ENCODE measurements at regions not wholly inside any gene's neighbourhood (a gene's known extent, or its start where the extent isn't known, plus 50 kb on each side); places are given as distances from the start of the nearest gene placed in this dataset.

DNA sequence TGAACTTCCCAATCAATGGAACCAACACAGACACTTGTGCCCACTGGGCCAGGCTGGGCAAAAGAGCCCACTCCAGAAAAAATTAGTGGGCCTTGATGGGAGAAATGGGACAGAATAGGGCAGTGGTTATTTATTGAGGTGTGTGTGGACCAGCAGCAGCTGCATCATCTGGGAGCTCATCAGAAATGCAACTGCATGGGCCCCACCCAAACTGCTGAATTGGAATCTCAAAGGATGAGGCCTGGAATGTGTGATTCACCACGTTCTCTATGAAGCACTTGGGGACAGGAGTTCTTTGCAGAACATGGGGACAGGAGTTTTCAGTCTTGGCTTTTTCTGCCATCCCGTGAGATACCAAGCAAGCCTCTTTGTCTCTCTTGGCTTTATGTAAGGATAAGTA, 255.6 kb upstream of the PLET1 start:
- TF ChIP-seq POLR2A (IDR thresholded peaks at IDR 0.05) (no peak), CTCF (IDR thresholded peaks at IDR 0.05) (no peak), EP300 (IDR thresholded peaks at IDR 0.05; ENCODE audit: low read depth) (no peak), POLR2AphosphoS5 (IDR thresholded peaks at IDR 0.05) (no peak)
- intact Hi-C loops (cut with DNase I; ENCODE audit: low total_unique reads) (no loop called here), in situ Hi-C loops (cut with MboI; ENCODE audit: low pct_ligation_motif_present in 1 of 4, low pct_unique_long_range_greater_than_20kb in 1 of 4, low sequenced_read_pairs in 3 of 4) (no loop called here)
- no peaks in the 10 kb centered on the region for H3K36me3 ChIP-seq
- no peak overlapping the region for H3K4me3 ChIP-seq
- H3K9me3 ChIP-seq, result no peaks in the 10 kb centered on the region
- H3K4me1 ChIP-seq, result no peaks in the 10 kb centered on the region
- 87 to 88% methylated on average over 2 of the region's 2 CpGs for WGBS, 2 donors (ENCODE audit: low coverage in 1 of 2)
- no peak overlapping the region for H3K27ac ChIP-seq
- H3K27me3 ChIP-seq, result no peaks in the 10 kb centered on the region
- DNase-seq, result no peak

DNA sequence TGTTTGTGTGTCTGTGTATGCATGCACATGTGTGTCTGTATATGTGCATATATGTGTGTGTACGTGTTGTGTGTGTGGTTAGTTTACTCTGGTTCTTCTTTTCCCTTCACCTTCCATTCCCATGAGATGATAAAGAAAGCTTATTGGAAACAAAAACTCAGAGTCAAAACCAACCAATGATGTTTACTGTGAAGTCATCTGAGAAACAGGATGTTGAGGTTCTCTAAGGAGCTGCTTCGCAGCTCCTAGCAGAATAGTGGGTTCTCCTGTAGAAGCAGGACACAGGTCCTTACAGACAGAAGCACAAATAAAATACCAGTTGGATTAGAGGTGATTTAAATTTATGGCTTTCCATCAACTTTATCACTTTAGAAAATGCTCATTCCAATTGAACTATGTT, 256.1 kb upstream of the PLET1 start:
- in situ Hi-C loops (cut with MboI; ENCODE audit: low pct_ligation_motif_present in 1 of 4, low pct_unique_long_range_greater_than_20kb in 1 of 4, low sequenced_read_pairs in 3 of 4) (no loop called here), intact Hi-C loops (cut with DNase I; ENCODE audit: low total_unique reads) (no loop called here)
- H3K27me3 ChIP-seq, result no peaks in the 10 kb centered on the region
- H3K4me1 ChIP-seq, result no peaks in the 10 kb centered on the region
- H3K36me3 ChIP-seq, result no peaks in the 10 kb centered on the region
- no peak for DNase-seq
- H3K27ac ChIP-seq, result no peak overlapping the region
- WGBS, 2 donors (ENCODE audit: low coverage in 1 of 2), result 86% methylated on average over 1 to 2 of the region's 2 CpGs
- no peak overlapping the region for H3K4me3 ChIP-seq
- TF ChIP-seq CTCF (IDR thresholded peaks at IDR 0.05) (no peak), POLR2AphosphoS5 (IDR thresholded peaks at IDR 0.05) (no peak), POLR2A (IDR thresholded peaks at IDR 0.05) (no peak), EP300 (IDR thresholded peaks at IDR 0.05; ENCODE audit: low read depth) (no peak)
- H3K9me3 ChIP-seq, result no peaks in the 10 kb centered on the region

DNA sequence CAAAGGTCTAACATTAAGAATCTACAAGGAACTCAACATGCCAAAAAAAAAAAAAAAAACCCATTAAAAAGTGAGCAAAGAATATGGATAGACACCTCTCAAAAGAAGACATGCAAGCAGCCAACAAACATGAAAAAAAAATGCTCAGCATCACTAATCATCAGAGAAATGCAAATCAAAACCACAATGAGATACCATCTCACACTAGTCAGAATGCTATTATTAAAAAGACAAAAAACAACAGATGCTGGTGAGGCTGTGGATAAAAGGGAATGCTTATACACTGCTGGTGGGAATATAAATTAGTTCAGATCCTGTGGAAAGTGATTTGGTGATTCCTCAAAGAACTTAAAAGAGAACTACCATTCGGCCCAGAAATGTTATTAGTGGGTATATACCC, 257.7 kb upstream of the PLET1 start:
- H3K4me1 ChIP-seq, result peaks cover 0 to 1% (median under 1%) of the 10 kb centered on the region in 4 donors
- intact Hi-C loops (cut with DNase I; ENCODE audit: low total_unique reads), result no loop called here
- H3K27ac ChIP-seq, result no peak overlapping the region
- WGBS, 2 donors (ENCODE audit: low coverage in 1 of 2), result 86 to 91% methylated on average over 1 of the region's 1 CpG
- no peaks in the 10 kb centered on the region for H3K9me3 ChIP-seq
- no peak for TF ChIP-seq EP300 (IDR thresholded peaks at IDR 0.05; ENCODE audit: low read depth)
- no peak for TF ChIP-seq CTCF (IDR thresholded peaks at IDR 0.05)
- no peak for TF ChIP-seq POLR2A (IDR thresholded peaks at IDR 0.05)
- no peak for TF ChIP-seq POLR2AphosphoS5 (IDR thresholded peaks at IDR 0.05)
- no peaks in the 10 kb centered on the region for H3K36me3 ChIP-seq
- no peaks in the 10 kb centered on the region for H3K27me3 ChIP-seq
- in situ Hi-C loops (cut with MboI; ENCODE audit: low pct_ligation_motif_present in 1 of 4, low pct_unique_long_range_greater_than_20kb in 1 of 4, low sequenced_read_pairs in 3 of 4), result no loop called here
- no peak overlapping the region for H3K4me3 ChIP-seq
- DNase-seq, result no peak

DNA sequence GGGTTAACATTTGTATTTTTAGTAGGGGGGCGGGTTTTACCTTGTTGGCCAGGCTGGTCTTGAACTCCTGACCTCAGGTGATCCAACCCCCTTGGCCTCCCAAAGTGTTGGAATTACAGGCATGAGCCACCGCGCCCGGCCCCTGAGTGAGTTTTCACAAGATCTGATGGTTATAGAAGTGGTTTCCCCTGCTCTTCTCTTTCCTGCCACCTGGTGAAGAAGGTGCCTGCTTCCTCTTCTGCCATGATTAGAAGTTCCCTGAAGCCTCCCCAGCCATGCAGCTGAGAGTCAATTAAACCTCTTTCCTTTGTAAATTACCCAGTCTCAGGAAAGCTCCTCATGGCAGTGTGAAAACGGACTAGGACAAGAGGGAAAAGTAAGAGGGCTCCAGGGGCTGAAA, 259.1 kb upstream of the PLET1 start:
- in situ Hi-C loops (cut with MboI; ENCODE audit: low pct_ligation_motif_present in 1 of 4, low pct_unique_long_range_greater_than_20kb in 1 of 4, low sequenced_read_pairs in 3 of 4) (no loop called here), intact Hi-C loops (cut with DNase I; ENCODE audit: low total_unique reads) (no loop called here)
- Histone ChIP-seq H3K36me3 (no peaks in the 10 kb centered on the region), H3K27ac (no peak overlapping the region), H3K27me3 (no peaks in the 10 kb centered on the region), H3K9me3 (no peaks in the 10 kb centered on the region), H3K4me3 (no peak overlapping the region), H3K4me1 (peaks cover 0 to 15% (median 5%) of the 10 kb centered on the region in 4 donors)
- no peak for TF ChIP-seq CTCF (IDR thresholded peaks at IDR 0.05)
- no peak for TF ChIP-seq EP300 (IDR thresholded peaks at IDR 0.05; ENCODE audit: low read depth)
- no peak for TF ChIP-seq POLR2AphosphoS5 (IDR thresholded peaks at IDR 0.05)
- no peak for TF ChIP-seq POLR2A (IDR thresholded peaks at IDR 0.05)
- 20 to 56% methylated on average over 1 to 5 of the region's 5 CpGs for WGBS, 2 donors (ENCODE audit: low coverage in 1 of 2)
- no peak for DNase-seq

All from transverse colon (tissue), 4 donors.